ENCODE measurements at regions not wholly inside any gene's neighbourhood (a gene's known extent, or its start where the extent isn't known, plus 50 kb on each side); places are given as distances from the start of the nearest gene placed in this dataset.

- peak in 1 of 2 donors; percentile 10 for DNase-seq (ENCODE audit: low read depth in 2 of 2)
Measured at GRCh38 chr9:110058304-110058953, 149.5 kb downstream of the C9orf152 start.

DNA sequence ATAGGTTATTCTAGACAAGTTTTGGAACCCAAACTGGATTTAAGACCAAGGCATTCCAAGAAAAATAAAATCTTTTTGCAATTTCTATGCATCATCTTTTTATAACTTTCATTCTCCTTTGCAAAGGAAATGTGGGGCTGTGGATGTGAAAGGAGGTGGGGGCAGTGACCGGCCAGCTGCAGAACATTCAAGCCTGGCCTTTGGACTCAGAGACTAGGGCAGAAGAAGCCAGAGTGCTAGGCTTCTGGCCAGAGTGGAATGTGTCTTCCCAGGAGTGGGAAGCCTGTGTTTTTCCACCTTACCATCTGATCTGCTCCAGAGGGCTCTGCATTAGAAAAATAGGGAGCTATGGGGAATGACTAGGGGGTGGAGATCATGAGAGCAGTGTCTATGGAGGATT lies 148.5 kb downstream of the C9orf152 start:
- no peak for DNase-seq (ENCODE audit: low read depth in 2 of 2)

DNA sequence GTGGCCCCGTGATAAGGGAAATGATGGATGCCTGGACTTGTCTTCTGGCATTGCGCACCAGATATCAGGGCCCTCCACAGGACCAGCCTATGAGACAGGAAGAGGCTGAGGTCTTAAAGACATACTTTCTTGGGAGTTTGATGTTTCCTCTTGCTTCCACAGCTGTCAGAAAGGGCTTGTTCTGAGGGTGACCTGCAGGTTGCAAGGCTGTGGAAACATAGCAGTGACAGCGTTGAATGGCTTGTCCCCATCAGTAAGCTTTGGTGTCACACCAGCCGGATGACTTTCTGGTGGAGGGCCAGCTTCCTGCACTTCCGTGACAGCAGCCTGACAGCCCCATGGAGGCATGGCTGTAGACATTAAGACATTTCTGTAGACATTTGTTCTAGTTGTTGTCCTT lies 143.2 kb downstream of the C9orf152 start:
- DNase-seq (ENCODE audit: low read depth in 2 of 2): no peak

DNA sequence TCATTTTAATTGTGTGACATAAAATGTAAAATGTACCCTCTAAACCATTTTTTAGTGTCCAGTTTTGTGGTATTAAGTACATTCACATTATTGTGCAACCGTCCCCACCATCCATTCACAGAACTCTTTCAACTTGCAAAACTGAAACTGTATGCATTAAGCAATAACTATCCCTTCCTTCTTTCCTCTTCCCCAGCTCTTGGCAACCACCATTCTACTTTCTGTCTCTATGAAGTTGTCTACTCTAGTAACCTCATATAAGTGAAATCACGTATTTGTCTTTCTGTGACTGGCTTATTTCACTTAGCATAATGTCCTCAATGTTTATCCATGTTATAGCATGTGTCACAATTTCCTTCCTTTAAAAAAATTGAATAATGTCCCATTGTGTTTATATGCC lies 142.4 kb downstream of the C9orf152 start:
- no peak for DNase-seq (ENCODE audit: low read depth in 2 of 2)

DNA sequence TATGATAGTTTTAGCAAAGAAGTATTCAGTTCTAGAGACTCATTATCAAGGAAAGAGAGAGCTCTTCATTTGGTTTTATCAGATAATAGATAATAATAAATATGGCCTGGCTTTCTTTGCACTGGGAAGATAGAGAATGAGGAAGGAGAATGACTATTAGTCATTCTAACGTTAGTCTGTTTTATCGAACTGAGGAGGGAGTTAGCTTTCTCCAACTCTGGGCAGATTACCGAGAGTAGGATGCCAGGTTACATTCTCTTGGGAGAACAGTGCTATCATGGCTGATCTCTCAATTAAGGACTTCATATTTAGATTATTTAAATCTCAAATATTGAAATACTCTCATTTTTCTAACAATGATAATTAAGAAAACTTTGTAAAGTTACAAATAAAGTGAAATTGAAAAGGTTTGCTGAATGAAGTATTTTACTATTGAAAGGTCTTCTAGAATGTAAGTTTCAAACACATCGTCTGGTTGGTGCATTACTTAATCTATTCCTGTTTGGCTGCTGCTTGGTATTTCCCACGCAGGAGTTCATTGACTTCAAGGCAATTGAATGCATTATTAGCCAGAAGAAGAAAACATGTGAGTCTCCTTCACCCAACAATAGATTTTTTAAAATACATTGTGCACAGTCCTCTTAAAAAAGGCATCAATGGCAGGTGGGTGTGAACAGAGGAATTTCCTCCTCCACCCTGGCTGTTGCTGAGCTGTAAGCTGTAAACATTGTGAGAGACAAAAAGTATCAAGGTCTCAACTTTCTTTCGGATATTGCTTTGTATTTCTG lies 140.8 kb downstream of the C9orf152 start:
- no peak for DNase-seq (ENCODE audit: low read depth in 2 of 2)

DNA sequence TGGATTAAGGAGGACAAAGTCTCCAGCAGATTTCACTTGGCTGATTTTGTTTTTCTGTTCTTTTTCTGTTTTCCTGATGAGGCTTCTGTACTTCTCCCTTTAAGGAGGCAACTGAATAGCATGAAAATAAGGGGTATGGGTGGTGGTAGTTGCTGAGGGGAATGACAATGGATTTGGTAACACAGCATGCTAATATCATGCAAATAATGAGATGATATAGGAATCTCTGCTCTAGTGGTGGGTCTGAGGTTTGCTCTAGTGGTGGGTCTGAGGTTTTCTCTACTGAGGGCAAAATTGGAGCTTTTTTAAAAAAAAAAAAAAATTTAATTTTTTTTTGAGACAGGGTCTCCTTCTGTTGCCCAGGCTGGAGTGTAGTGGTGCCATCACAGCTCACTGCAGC lies 139.7 kb downstream of the C9orf152 start:
- no peak for DNase-seq (ENCODE audit: low read depth in 2 of 2)

- DNase-seq (ENCODE audit: low read depth in 2 of 2): no peak
Measured at GRCh38 chr9:110069326-110070248, 138.4 kb downstream of the C9orf152 start.

GRCh38 chr9:110072597-110073355 lies 135.2 kb downstream of the C9orf152 start:
- DNase-seq (ENCODE audit: low read depth in 2 of 2): no peak

DNA sequence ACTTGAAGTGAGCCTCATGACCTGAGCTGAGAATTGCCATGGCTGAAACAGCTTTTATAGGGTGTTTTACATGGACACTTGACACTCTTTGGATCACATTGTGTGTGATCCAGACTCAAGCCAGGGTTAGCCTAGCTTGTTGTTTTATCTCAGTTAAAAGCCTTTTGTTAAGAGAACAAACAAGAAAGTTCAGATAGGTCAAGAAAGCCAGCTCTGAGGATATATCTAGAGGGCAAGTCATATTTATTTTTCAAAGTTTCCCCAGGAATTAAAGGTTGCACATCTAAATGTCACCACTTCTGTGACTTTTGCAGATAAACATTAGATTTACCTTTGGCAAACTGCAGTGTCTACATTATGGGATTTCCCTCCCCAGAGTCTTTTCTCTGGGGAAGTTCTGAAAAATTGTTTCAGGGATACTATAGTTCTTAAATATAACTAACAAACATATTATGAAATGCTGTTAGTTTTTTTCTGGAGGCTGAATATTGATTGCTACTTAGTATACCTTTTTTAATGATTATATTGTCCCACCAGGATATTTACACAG lies 134.5 kb downstream of the C9orf152 start:
- DNase-seq (ENCODE audit: low read depth in 2 of 2): no peak

GRCh38 chr9:110076894-110077725 lies 130.8 kb downstream of the C9orf152 start:
- no peak for DNase-seq (ENCODE audit: low read depth in 2 of 2)

- no peak for DNase-seq (ENCODE audit: low read depth in 2 of 2)
Measured at GRCh38 chr9:110077925-110078324, 130.0 kb downstream of the C9orf152 start.

- DNase-seq (ENCODE audit: low read depth in 2 of 2): no peak
Measured at GRCh38 chr9:110078604-110079003, 129.4 kb downstream of the C9orf152 start.

GRCh38 chr9:110081395-110081794 lies 126.6 kb downstream of the C9orf152 start:
- DNase-seq (ENCODE audit: low read depth in 2 of 2): no peak

DNA sequence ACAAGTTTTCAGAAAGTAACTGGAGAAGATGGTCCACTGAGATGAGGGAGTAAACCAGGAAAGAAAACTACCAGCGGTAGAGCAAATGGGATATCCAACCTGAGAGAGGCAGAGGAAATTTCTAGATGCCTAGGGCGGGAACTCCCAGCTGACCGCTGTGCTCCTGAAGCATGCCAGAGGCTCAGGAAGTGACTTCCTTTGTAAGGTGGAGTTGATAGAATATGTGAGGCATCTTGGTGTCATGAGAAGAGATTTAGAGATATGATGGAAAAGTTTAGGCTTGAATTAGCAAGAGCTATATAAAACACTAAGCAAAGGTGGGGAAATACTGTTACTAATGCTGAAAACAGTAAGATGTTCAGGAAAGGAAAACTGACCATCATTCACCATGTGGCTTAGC lies 124.1 kb downstream of the C9orf152 start:
- no peak for DNase-seq (ENCODE audit: low read depth in 2 of 2)

- DNase-seq (ENCODE audit: low read depth in 2 of 2): no peak
Measured at GRCh38 chr9:110086537-110086936, 121.4 kb downstream of the C9orf152 start.

- DNase-seq (ENCODE audit: low read depth in 2 of 2): no peak
Measured at GRCh38 chr9:110087605-110088004, 120.4 kb downstream of the C9orf152 start.

- no peak for DNase-seq (ENCODE audit: low read depth in 2 of 2)
Measured at GRCh38 chr9:110088099-110088498, 119.9 kb downstream of the C9orf152 start.

DNA sequence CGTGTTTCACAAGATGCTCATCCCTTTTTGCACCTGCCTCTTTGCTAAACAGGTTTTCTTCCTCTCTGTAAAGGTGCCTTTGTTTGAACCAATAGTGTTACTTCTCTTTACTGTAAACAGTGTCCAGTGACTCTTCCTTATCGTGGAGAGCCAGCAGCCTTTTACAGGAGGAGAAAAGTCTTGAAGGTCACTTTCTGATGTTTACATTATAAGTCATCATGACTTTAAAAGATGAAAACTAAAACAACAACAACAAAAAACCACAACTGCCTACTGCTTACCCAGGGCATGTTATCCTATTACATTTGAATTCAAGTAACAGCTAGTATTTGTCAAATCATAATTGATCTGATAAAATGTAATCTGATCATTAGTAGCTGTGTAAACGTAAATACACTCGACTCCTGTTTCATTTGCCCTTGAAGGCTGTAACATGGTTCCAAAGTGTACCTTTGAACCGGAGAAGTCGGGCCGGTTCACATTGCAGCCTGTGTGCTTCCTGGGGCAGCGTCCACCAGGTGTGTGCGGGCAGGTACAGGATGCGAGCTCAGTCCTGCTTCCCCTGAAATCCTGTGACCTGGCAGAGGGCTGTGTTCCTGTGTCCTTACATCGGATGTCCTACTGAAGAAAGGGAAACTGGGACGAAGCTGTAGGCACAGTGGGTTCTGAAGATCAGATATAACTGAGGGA lies 118.1 kb downstream of the C9orf152 start:
- DNase-seq (ENCODE audit: low read depth in 2 of 2): no peak

- DNase-seq (ENCODE audit: low read depth in 2 of 2): no peak
Measured at GRCh38 chr9:110092792-110093191, 115.2 kb downstream of the C9orf152 start.

GRCh38 chr9:110093417-110093816 lies 114.5 kb downstream of the C9orf152 start:
- DNase-seq (ENCODE audit: low read depth in 2 of 2): no peak

Measured in stimulated activated CD8-positive, alpha-beta memory T cell treated with anti-CD3 and anti-CD28 coated beads, Interleukin-7, amount 100 ng/mL, for 4 hours (primary cell).